Activated T-helper 1 cell treated with anti-CD3 and anti-CD28 coated beads, Interleukin-12 subunit alpha, Interleukin-12 subunit beta, Interleukin-2, Interleukin-4 antibody, amounts not matched to agents 30 ng/mL and 10 ng/mL and 1 ng/mL, durations not matched to agents 14 hours and 24 hours and 36 hours (primary cell): ENCODE measurements at regions not wholly inside any gene's neighbourhood (a gene's known extent, or its start where the extent isn't known, plus 50 kb on each side); places are given as distances from the start of the nearest gene placed in this dataset.

Source experiments
- DNase-seq: peaks from one replicate; pipeline ENCODE4 v3.0.0; 2021; ENCODE audit warnings: low spot score
- H3K27ac Mint-ChIP-seq: one replicate; pipeline ENCODE4 v1.8.0; 2021; ENCODE audit warnings: mild to moderate bottlenecking, mixed read lengths
- H3K27me3 Mint-ChIP-seq: one replicate; pipeline ENCODE4 v1.8.0; 2022; ENCODE audit warnings: mild to moderate bottlenecking, moderate library complexity, mixed read lengths; ENCODE audit not compliant: insufficient read depth
- H3K36me3 Mint-ChIP-seq: one replicate; pipeline ENCODE4 v1.8.0; 2021; ENCODE audit warnings: low read depth, mixed read lengths
- H3K4me1 Mint-ChIP-seq: one replicate; pipeline ENCODE4 v1.8.0; 2021; ENCODE audit warnings: low read depth, mixed read lengths
- H3K4me3 Mint-ChIP-seq: one replicate; pipeline ENCODE4 v1.8.0; 2021; ENCODE audit warnings: mild to moderate bottlenecking, moderate library complexity, mixed read lengths
- H3K9me3 Mint-ChIP-seq: one replicate; pipeline ENCODE4 v1.8.0; 2021; ENCODE audit warnings: mixed read lengths
- intact Hi-C: fragments of 100-400 bp; cut with micrococcal nuclease; formaldehyde crosslinking; loops from one replicate; pipeline ENCODE4 v1.15.1; 2024

- H3K36me3 Mint-ChIP-seq: no peaks in the 10 kb centered on the region
- no peak overlapping the region for H3K27ac Mint-ChIP-seq
- no peak overlapping the region for H3K4me3 Mint-ChIP-seq
- DNase-seq: no peak
- intact Hi-C loops: no loop called here
- H3K4me1 Mint-ChIP-seq: no peaks in the 10 kb centered on the region
- H3K27me3 Mint-ChIP-seq: peaks cover 5% of the 10 kb centered on the region
- H3K9me3 Mint-ChIP-seq: no peaks in the 10 kb centered on the region
Observed at GRCh38 chr1:34621916-34622315, 132.9 kb upstream of the GJB5 start.

GRCh38 chr1:34625521-34626015, 129.3 kb upstream of the GJB5 start:
- H3K27ac Mint-ChIP-seq: no peak overlapping the region
- H3K27me3 Mint-ChIP-seq: peaks cover 6% of the 10 kb centered on the region
- no peaks in the 10 kb centered on the region for H3K4me1 Mint-ChIP-seq
- H3K36me3 Mint-ChIP-seq: no peaks in the 10 kb centered on the region
- intact Hi-C loops: no loop called here
- H3K9me3 Mint-ChIP-seq: no peaks in the 10 kb centered on the region
- DNase-seq: no peak
- no peak overlapping the region for H3K4me3 Mint-ChIP-seq

GRCh38 chr1:34627465-34628240, 127.2 kb upstream of the GJB5 start:
- Mint-ChIP-seq H3K4me1 (no peaks in the 10 kb centered on the region), H3K9me3 (no peaks in the 10 kb centered on the region), H3K4me3 (no peak overlapping the region), H3K27me3 (peaks cover 6% of the 10 kb centered on the region), H3K36me3 (no peaks in the 10 kb centered on the region), H3K27ac (no peak overlapping the region)
- intact Hi-C loops: no loop called here
- no peak for DNase-seq

GRCh38 chr1:34631126-34631525, 123.7 kb upstream of the GJB5 start:
- H3K9me3 Mint-ChIP-seq: no peaks in the 10 kb centered on the region
- intact Hi-C loops: no loop called here
- DNase-seq: no peak
- H3K27me3 Mint-ChIP-seq: peaks cover 3% of the 10 kb centered on the region
- no peaks in the 10 kb centered on the region for H3K36me3 Mint-ChIP-seq
- no peak overlapping the region for H3K4me3 Mint-ChIP-seq
- H3K27ac Mint-ChIP-seq: no peak overlapping the region
- H3K4me1 Mint-ChIP-seq: no peaks in the 10 kb centered on the region

GRCh38 chr1:34639701-34640100, 115.1 kb upstream of the GJB5 start:
- H3K27me3 Mint-ChIP-seq: peaks cover 6% of the 10 kb centered on the region
- H3K4me3 Mint-ChIP-seq: no peak overlapping the region
- H3K27ac Mint-ChIP-seq: no peak overlapping the region
- DNase-seq: no peak
- H3K4me1 Mint-ChIP-seq: no peaks in the 10 kb centered on the region
- no peaks in the 10 kb centered on the region for H3K36me3 Mint-ChIP-seq
- intact Hi-C loops: no loop called here
- H3K9me3 Mint-ChIP-seq: no peaks in the 10 kb centered on the region

- peaks cover 5% of the 10 kb centered on the region for H3K27me3 Mint-ChIP-seq
- intact Hi-C loops: no loop called here
Observed at GRCh38 chr1:34640654-34641401, 114.0 kb upstream of the GJB5 start.

GRCh38 chr1:34642679-34643078, 112.2 kb upstream of the GJB5 start:
- intact Hi-C loops: no loop called here
- no peak for DNase-seq
- Mint-ChIP-seq H3K36me3 (no peaks in the 10 kb centered on the region), H3K27ac (no peak overlapping the region), H3K4me1 (no peaks in the 10 kb centered on the region), H3K27me3 (peaks cover 5% of the 10 kb centered on the region), H3K4me3 (no peak overlapping the region), H3K9me3 (no peaks in the 10 kb centered on the region)

More at GRCh38 chr1:34640654-34641401, 114.0 kb upstream of the GJB5 start:
- Mint-ChIP-seq H3K4me1 (no peaks in the 10 kb centered on the region), H3K4me3 (no peak overlapping the region), H3K27ac (no peak overlapping the region), H3K36me3 (no peaks in the 10 kb centered on the region), H3K9me3 (no peaks in the 10 kb centered on the region)
- DNase-seq: no peak

- H3K27ac Mint-ChIP-seq: no peak overlapping the region
- no peaks in the 10 kb centered on the region for H3K4me1 Mint-ChIP-seq
- intact Hi-C loops: no loop called here
- H3K27me3 Mint-ChIP-seq: peaks cover 5% of the 10 kb centered on the region
- no peak overlapping the region for H3K4me3 Mint-ChIP-seq
- DNase-seq: no peak
- H3K36me3 Mint-ChIP-seq: no peaks in the 10 kb centered on the region
- no peaks in the 10 kb centered on the region for H3K9me3 Mint-ChIP-seq
Observed at GRCh38 chr1:34645109-34645688, 109.6 kb upstream of the GJB5 start.

GRCh38 chr1:34645919-34646318, 108.9 kb upstream of the GJB5 start:
- Mint-ChIP-seq H3K4me1 (no peaks in the 10 kb centered on the region), H3K9me3 (no peaks in the 10 kb centered on the region), H3K4me3 (no peak overlapping the region), H3K27ac (no peak overlapping the region), H3K36me3 (no peaks in the 10 kb centered on the region), H3K27me3 (peaks cover 5% of the 10 kb centered on the region)
- intact Hi-C loops: no loop called here
- no peak for DNase-seq

GRCh38 chr1:34648501-34648900, 106.3 kb upstream of the GJB5 start:
- Mint-ChIP-seq H3K27ac (no peak overlapping the region), H3K27me3 (peaks cover 4% of the 10 kb centered on the region)

GRCh38 chr1:34650090-34650489, 104.8 kb upstream of the GJB5 start:
- no peaks in the 10 kb centered on the region for H3K27me3 Mint-ChIP-seq
- intact Hi-C loops: no loop called here
- H3K36me3 Mint-ChIP-seq: no peaks in the 10 kb centered on the region
- DNase-seq: no peak
- no peak overlapping the region for H3K27ac Mint-ChIP-seq
- no peaks in the 10 kb centered on the region for H3K9me3 Mint-ChIP-seq
- H3K4me3 Mint-ChIP-seq: no peak overlapping the region
- H3K4me1 Mint-ChIP-seq: no peaks in the 10 kb centered on the region

More at GRCh38 chr1:34648501-34648900, 106.3 kb upstream of the GJB5 start:
- intact Hi-C loops: no loop called here
- Mint-ChIP-seq H3K9me3 (no peaks in the 10 kb centered on the region), H3K4me1 (no peaks in the 10 kb centered on the region), H3K36me3 (no peaks in the 10 kb centered on the region), H3K4me3 (no peak overlapping the region)
- DNase-seq: no peak

GRCh38 chr1:34650800-34651199, 104.0 kb upstream of the GJB5 start:
- no peak overlapping the region for H3K27ac Mint-ChIP-seq
- no peaks in the 10 kb centered on the region for H3K9me3 Mint-ChIP-seq
- DNase-seq: no peak
- intact Hi-C loops: no loop called here
- H3K4me3 Mint-ChIP-seq: no peak overlapping the region
- H3K36me3 Mint-ChIP-seq: no peaks in the 10 kb centered on the region
- no peaks in the 10 kb centered on the region for H3K4me1 Mint-ChIP-seq
- no peaks in the 10 kb centered on the region for H3K27me3 Mint-ChIP-seq

GRCh38 chr1:34653110-34653509, 101.7 kb upstream of the GJB5 start:
- no peak for DNase-seq
- Mint-ChIP-seq H3K36me3 (no peaks in the 10 kb centered on the region), H3K4me3 (no peak overlapping the region), H3K27me3 (no peaks in the 10 kb centered on the region), H3K9me3 (no peaks in the 10 kb centered on the region), H3K27ac (no peak overlapping the region), H3K4me1 (no peaks in the 10 kb centered on the region)
- intact Hi-C loops: no loop called here
